ENCODE measurements at regions not wholly inside any gene's neighbourhood (a gene's known extent, or its start where the extent isn't known, plus 50 kb on each side); places are given as distances from the start of the nearest gene placed in this dataset.

DNA sequence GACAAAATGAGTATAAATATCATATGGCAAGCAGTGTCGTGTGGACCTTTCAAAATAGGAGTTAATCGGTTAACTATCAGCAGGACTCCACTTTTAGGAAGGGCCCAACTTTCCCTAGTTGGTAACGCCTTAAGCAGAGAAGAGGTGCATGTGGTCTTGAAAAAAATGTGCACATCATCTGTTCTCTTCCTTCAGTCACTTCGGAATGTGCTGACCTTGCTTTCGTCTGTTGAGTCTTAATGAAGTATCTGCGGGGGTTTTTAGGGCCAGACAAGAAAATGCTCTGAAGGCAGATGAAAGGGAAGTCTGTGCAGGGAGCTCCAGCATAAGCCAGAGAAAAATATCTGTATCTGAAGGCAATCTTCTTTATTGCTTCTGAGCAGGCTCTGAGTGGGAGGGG lies 185.2 kb downstream of the AEBP2 start:
- TF ChIP-seq, protein P1, sequence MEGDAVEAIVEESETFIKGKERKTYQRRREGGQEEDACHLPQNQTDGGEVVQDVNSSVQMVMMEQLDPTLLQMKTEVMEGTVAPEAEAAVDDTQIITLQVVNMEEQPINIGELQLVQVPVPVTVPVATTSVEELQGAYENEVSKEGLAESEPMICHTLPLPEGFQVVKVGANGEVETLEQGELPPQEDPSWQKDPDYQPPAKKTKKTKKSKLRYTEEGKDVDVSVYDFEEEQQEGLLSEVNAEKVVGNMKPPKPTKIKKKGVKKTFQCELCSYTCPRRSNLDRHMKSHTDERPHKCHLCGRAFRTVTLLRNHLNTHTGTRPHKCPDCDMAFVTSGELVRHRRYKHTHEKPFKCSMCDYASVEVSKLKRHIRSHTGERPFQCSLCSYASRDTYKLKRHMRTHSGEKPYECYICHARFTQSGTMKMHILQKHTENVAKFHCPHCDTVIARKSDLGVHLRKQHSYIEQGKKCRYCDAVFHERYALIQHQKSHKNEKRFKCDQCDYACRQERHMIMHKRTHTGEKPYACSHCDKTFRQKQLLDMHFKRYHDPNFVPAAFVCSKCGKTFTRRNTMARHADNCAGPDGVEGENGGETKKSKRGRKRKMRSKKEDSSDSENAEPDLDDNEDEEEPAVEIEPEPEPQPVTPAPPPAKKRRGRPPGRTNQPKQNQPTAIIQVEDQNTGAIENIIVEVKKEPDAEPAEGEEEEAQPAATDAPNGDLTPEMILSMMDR (conservative IDR thresholded peaks at IDR 0.05 in 1 of 2, IDR thresholded peaks at IDR 0.05 in 1 of 2; ENCODE audit: low read depth in 1 of 2, low read length in 2 of 2) = no peak
- no peak for TF ChIP-seq EZH2 (IDR thresholded peaks at IDR 0.05; ENCODE audit: low read length, missing control alignments)

Measured in fibroblast of lung (primary cell).